Effector CD8-positive, alpha-beta T cell (primary cell): ENCODE measurements at regions not wholly inside any gene's neighbourhood (a gene's known extent, or its start where the extent isn't known, plus 50 kb on each side); places are given as distances from the start of the nearest gene placed in this dataset.
"Not testable (repeated sequence)": the region's sequence is repeated elsewhere in the genome, so short reads cannot be mapped to it uniquely, and the experiment has no call there.

ENCODE experiments used
- DNase-seq: peaks from one replicate; lab custom pipeline; 2025; lab: John Stamatoyannopoulos, UW

DNA sequence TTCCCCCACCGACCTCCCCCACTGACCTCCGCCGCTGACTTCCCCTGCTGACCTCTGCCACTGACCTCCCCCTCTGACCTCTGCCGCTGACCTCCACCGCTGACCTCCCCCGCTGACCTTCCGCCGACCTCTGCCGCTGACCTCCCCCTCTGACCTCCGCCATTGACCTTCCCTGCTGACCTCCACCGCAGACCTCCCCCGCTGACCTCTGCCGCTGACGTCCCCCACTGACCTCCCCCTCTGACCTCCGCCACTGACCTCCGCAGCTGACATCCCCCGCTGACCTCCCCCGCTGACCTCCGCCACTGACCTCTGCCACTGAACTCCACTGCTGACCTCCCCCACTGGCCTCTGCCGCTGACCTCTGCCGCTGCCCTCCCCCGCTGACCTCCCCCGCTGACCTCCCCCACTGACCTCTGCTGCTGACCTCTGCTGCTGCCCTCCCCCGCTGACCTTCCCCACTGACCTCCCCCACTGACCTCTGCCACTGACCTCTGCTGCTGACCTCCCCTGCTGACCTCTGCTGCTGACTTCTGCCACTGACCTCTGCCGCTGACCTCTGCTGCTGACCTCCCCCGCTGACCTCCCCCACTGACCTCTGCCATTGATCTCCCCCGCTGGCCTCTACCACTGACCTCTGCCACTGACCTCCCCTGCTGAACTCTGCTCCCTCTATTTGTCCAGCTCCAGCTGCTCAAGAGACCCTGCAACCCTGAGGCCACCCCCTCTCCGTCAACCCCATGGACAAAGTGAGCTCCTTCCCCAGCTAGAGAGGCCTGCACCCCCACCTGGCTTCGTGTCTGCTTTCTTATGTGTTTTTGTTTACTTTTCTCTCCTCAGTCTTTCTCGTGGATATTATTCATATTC, 91.4 kb upstream of the AFDN start:
- no peak for DNase-seq

DNA sequence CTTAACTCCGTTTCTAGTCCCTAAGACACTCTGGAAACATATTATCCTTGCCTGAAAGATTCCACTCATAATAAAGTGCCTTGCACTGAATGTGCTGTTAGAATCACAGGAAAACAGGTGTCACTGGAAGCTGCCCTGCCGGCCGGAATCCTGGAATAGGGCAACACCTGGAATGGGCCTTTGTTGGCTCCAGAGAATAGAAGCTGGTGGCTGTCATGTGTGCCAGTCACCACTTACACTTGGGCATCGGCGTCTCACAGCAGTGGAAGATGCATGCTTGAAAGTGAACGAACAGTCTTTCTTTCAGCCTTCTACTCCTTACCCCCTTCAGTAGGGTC, 90.8 kb upstream of the AFDN start:
- DNase-seq = no peak

DNA sequence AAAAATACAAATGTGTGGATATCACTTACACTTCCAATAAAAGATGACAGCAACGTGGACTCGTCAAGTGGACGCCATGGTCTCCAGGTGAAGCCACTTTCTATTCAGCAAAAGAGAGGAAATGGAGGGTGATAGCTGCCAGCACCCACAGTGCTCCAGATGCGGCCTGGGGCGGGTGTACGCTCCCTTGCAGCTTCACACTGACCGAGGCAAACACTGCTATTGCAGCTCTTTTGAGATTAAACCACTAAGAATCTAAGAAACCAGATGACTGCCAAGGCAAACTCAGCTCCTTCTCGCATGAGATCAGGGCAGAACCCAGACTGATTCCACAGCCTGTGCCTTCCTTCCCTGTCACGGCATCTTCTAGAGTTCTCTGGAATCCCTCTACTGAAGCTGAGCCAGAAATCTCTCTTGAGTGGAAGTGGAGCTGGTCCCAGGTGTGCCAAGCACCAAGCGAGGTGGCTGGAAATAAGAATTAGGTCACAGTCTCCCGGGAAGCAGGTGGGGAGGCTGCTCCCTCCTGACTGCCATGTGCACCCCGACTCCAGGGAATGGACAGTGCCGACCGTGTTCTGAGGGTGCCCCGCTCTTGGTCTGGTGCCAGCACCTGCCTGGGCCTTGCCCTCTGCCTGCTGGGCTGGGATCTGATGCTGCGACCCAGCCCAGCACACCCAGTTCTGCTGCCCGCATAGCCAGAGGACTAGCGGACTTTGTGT, 90.1 kb upstream of the AFDN start:
- no peak for DNase-seq

DNA sequence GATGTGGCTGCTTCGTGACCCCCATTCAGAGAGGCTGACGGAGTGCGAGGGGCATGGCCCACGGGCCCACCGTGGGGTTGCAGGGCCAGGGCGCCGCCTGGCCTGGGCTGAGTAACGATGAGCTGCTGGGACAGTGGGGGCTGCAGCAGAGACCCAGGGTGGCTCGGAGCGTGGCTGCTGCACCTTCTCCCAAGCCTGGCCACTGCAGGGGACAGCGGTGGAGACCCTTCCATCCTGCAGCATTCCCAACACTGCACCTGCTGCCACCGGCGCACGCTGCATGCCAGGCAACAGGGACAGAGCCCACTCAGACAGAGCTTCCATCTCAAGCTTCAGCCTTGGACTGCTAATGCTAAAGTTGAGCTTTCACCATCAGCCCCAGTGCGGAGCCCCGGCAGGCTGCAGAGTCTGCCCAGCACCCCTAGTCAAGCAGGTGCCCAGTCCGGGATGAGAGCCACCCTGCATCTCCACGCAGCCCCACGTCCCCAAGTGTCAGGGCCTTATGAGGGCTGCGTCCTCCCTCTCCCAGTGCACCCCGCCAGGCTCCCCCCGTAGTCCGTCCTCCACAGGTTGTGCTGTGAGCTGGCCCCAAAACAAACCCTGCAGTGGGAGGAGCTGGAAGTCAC, 89.4 kb upstream of the AFDN start:
- DNase-seq = no peak

DNA sequence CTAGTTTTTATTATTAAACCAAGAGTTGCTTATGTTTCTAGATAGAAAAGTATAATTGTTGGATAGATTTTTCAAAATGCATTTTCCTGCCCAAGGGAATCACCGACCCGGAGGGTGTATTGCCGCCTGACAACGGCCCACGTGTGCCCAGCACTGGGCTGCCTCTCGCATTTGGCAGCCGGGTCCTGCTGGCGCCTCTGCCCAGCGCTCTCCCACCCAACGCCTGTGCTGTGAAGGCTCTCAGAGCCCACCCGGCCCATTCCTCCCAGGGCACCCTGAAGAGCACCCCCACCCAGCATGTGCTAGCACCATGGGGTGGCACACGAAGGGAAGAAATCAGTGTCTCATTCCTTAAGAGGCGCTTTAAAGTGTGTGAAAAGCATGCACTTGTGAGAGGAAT, 88.3 kb upstream of the AFDN start:
- no peak for DNase-seq

DNA sequence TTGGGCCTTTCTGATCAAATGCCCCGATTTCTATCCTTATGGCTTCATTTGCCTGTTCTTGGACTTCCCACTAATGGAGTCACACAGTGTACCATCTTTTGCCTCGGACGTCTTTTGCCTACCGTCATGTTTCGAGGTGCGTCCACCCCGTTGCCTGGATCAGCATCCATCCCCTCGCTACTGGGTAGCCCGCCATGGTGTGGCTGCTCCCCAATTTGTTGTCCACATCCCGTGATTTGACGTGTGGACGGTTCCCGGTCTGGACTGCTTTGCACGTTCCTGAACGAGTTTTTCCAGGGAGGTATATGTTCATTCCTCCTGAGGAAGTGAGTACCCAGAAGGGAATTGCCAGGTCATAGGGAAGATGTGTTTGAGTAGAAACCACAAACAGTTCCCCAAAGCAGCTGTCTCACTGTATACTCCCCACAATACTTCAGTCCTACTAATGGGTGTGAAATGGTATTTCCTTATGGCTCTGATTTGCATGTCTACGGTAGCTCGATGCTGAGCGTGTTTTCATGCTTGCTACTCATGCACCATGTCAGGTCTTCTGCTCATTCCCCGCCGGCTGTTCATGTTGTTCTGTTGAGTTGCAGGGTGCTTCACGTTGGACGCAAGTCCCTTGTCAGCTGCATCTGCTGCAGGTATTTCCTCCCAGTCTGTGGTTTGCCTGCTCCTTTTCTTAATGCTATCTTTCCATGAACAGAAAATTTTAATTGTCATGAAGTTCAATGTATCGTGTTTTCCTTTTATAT, 86.8 kb upstream of the AFDN start:
- no peak for DNase-seq

DNA sequence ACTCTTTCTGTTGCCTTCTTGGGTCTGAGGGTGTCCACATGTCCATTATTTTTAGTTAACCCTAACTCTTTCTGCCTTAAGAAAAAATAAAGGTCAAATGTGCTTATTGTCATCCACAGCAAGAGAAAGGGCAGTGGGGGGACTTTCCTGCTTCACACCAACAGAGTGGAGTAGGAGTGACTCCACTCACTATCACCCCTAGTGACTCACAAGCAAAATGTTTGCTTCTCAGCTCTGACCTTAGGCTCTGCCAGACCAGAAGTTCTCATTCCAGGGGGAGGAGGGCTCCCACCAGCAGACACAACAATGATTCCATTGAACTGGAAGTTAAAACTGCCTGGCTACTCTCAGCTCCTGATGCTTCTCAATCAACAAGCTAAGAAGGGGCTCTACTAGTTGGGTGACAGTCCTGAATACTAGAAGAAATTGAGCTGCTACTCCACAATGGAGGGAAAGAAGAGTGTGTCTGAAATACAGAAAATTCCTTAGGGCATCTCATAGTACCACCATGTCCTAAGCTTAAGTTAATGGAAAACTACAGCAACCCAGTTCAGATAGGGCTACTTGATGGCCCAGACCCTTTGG, 83.9 kb upstream of the AFDN start:
- no peak for DNase-seq

DNA sequence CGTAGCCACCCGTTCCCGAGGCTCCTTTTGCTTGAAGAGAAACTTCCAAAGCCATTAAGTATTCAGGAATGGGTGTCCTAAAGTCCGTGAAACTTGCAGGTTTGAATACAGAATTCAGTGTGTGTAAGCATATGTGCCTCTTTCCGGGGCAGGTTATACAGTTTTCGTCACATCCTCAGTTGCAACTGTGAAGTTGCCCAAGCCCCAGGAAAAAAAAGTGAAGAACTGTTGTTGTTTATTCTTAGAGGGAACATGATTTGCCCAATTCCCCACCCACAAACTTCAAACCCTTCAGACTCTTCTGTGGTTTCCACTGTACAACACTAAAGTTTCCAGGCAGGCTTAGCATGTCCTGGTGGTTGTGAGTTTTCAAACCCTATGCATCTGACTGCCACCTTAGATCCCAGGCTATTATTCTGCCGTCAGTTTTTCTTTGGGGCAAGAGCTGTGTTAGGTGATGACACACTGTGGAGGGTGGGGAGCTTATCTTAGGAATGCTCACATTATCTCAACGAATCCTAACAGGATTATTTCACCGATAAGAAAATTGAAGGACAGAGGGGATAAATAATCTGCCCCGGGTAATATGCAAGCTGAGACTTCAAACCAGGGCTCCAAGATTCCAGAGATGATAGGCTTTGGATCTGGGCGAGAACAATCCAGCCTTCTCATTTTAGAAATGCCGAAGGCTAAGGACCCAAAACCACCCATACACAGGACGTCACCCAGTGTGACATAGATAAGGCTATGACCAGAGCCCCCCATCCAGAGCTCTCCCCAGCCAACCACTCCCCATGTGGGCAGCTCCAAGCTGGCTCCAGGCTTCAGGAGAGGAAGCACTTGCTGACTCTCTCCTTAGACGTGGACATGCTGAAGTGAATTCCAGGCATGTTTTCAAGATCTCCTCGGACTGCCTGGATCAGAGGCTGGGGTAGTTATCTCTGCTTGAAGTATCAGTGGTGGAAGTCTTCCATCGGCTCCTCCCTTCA, 81.7 kb upstream of the AFDN start:
- no peak for DNase-seq

DNA sequence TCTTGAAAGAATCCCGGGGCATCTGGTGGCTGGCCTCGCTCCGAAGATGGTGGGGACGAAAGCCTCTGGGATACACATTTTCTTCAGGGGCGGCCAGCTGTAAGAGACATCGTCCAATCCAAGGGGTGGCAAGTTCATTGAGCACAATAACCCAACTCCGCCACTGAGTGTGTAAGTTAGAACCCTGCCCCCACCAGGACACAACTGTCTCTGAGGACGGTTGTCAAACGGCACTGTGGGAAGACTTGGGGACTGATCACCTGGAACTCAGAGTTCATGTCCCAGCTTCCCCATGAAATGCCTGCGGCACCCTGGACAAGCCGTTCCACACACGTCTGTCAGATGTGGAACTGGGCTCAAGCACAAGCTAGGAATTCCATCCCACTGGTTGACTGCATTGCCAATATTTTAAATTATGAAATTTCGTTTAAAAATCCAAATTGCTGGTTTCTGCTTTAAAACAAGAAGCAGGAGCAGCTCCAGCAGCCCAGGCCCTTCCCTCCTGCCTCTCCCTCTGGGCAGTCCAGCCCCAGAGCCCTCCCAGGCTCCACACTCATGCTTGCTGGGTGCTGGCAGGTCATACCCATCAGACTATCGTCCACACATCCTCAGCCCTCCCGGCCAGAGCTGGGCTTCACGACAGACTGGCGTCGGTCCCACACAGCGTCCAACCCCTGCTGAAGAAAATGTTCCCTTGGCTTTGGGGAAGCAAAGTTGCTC, 80.9 kb upstream of the AFDN start:
- DNase-seq = no peak

DNA sequence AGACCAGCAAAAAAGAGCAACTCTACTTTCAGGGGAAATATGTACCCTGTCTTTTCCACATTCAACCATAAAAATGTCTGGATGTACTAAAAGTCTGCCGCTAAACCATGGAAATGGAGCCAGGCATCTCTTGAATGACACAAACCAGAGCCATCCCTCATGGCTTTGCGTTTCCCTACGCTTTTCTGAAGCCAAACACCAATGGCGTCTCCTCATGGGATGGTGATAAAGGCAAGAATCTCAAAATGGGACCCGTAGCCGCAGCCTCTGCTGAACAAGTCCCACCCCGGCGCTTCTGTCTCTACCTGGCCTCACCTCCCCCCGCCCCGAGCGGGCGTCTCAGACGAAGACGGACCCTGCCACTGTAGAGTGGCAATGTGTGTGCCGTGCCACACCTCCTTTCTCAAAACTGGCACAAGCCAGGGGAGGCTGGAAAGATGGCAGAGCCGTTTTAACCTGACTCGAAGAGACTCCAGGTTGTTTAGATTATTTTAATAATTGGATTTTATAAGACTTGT, 80.3 kb upstream of the AFDN start:
- DNase-seq = no peak

DNA sequence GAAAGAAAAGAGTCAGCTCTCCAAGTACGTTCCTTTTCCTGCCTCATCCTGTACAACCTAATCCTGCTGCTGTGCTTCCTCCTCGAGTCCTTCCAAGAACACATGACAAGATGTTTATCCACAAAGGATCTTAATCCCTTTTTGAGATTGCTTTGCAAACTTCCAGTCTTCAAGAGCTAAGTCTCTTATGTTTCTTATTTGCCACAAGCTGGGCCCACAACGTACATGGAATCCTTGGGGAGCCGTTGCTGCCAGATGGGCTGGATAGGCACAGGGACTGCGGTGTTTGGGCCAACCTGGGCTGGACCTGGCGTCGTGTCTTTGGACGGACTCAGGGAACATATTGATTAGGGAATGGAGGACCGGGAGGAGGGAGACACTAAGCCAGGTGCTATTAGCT, 79.7 kb upstream of the AFDN start:
- DNase-seq = no peak

DNA sequence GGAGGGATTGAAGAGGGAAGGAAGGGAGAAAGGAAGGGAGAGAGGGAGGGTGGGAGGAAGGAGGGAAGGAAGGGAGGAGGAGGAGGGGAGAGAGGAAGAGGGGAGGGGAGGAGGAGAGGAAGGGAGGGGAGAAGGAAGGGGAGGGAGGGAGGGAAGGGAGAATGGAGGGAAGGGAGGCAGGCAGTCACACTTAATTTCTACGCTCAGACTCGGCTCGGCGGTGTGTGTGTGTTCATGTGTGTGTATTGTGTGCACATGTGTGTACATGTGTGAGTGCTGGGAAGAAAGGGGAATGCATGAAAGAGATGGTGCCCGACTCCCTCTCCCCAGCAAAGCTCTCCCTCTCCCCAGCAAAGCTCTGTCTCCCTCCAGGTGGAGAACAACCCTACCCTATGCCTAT, 79.1 kb upstream of the AFDN start:
- DNase-seq = no peak

DNA sequence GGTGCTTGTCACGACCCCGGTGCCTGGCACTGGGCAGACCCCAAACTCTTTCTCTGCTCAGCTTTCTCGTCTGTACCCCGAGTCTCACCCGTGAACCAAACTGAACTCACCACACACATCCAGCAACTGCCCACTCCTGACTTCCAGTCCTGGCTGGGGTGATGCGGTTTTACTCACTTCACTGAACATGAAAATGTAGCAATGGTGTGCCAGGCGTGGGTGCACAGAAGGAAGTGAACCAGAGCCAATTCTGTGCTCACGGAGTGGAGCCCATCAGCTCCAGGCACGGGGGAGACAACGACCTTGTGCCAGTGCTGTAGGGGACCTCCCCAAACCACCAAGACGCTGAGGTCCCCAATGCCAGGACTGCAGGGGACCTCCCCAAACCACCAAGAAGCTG, 78.7 kb upstream of the AFDN start:
- no peak for DNase-seq

DNA sequence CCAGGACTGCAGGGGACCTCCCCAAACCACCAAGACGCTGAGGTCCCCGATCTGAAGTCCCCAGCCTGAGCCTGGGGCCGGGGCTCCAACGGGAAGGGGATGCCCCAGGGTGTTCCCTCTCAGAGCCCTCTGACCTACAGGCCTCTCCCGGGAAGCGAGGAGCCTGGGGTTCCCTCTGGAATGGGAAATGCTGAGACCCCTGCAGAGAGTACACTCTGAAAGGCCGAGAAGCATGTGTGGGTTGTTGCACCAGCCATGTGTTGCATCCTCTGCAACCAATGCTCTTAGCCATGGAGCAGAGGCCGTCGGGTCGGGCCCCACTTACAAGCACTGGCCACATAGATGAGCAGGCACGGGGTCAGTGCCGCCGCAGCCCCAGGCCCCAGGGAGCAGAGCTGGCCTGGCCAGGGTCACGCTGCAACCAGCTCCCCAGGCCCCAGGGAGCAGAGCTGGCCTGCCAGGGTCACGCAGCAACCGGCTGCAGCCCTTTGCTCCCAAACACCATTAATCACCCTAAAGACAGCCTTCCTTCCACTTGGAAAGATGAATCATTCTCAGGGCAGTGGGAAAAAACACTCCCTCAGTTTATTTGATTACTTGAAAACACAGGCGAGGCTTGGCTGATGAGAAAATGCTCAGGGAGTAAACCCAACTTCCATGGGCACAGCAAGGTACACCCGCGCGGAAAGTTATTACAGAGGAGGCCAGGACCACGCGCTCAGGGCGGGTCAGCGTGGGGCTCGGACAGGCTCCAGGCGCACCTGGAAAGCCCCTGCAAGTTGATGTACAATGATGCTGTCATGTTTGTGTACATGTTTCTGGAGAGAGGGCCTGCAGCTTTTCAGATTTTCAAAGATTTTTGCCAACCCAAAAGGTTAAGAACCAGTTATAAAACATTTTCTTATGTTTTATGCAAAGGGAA, 78.0 kb upstream of the AFDN start:
- DNase-seq = no peak

DNA sequence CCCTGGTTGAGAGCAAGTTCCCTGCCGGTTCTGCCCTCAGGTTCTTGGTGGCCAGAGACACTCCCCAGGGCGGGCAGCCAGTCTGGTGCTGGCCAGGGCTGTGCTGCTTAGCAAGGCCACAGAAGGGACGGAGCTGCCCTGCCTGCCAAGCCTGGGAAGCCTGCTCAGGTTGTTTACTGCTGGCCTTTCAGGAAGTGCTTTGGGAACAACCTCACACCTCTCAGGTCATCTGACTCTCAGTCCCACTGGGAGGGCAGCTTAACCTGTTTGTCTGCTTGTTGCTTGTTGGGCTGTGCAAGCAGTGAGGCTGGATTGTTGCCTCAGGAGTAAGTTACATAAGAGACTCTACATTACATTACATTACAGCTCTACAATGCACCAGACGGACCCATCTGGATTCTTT, 75.8 kb upstream of the AFDN start:
- no peak for DNase-seq

DNA sequence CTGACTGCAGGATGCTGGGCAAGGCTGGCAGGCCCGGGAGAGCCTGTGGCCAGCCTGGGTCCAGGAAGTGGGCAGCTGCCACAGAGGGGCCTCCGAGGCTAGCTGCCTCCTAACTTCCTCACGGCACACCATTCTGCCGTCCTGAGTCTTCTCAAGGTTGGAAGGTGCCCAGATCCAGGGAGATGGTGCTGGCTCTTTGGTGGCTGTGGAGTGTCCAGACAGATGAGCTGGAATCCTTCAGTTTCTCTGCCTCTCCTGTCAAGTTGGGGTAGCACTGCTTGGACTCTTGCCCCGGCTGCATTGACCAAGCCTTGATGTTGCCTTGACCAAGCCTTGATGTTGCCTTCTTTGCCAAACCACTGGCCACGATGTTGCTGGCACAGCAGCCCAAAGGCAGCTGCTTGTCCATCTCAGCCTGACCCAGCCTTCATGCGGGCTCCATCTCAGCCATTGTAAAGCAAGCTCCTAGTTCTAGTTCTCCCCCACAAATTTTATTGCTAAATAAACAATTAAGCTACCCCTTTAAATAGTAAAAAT, 75.1 kb upstream of the AFDN start:
- no peak for DNase-seq

DNA sequence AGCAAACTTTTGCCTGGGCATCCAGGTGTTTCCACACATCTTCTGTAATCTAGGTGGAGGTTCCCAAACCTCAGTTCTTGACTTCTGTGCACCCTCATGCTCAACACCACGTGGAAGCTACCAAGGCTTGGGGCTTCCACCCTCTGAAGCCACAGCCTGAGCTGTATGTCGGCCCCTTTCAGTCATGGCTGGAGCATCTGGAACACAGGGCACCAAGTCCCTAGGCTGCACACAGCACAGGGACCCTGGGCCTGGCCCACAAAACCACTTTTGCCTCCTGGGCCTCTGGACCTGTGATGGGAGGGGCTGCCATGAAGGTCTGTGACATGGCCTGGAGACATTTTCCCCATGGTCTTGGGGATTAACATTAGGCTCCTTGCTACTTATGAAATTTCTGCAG, 73.4 kb upstream of the AFDN start:
- not testable (repeated sequence) for DNase-seq

DNA sequence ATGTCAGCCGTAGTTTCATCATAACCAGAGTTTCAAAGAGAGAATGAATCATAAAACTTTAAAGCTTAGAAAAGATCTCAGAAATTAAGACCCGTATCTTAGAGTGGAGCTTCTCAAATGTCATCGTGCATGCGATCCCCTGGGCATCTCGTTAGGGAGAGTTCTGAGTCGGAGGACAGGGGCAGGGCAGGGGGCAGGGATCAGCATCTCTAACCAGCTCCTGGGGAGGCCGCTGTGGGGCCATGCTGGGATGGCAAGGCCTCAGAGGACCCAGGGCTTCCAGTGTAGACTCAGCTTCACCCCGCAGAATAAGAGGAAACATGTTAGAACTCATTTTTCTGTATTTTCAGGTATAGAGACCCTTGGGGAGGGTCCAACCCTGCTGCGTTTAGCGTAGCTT, 72.0 kb upstream of the AFDN start:
- DNase-seq = no peak

DNA sequence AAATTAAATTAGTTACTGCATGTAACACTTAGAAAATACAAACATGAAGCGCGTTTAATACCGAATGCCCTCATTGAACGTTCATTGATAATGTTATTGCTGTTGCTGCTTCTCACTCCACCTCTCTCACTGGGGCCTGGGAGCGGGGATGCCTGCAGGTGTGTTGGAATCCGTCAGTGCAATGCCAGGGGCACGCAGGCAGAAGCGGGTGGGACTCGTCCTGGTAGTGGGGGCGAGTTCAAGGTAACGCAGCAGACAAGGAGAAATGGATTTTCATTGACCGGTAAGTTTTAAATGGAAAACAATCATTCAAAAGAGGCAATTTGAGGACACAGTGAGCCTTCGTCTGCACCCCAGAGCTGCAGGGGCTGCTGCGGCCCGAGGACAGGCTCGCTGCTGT, 71.2 kb upstream of the AFDN start:
- no peak for DNase-seq
